LNCaP clone FGC (cell line): ENCODE measurements at regions not wholly inside any gene's neighbourhood (a gene's known extent, or its start where the extent isn't known, plus 50 kb on each side); places are given as distances from the start of the nearest gene placed in this dataset.

Experiments
- DNase-seq: peaks from one replicate; pipeline ENCODE4 v3.0.0-alpha.2; 2011; ENCODE audit warnings: low read depth
- H3K4me3 ChIP-seq: 2 replicates; pipeline ENCODE4 v1.5.1; 2011; ENCODE audit warnings: mild to moderate bottlenecking, low read depth, low read length, control low read depth
- TF ChIP-seq, protein P1 (sequence below): IDR thresholded peaks from 2 replicates; pipeline ENCODE4 v1.5.1; 2012; ENCODE audit warnings: mild to moderate bottlenecking; ENCODE audit not compliant: control insufficient read depth, insufficient read depth; ENCODE audit errors: extremely low read depth

DNA sequence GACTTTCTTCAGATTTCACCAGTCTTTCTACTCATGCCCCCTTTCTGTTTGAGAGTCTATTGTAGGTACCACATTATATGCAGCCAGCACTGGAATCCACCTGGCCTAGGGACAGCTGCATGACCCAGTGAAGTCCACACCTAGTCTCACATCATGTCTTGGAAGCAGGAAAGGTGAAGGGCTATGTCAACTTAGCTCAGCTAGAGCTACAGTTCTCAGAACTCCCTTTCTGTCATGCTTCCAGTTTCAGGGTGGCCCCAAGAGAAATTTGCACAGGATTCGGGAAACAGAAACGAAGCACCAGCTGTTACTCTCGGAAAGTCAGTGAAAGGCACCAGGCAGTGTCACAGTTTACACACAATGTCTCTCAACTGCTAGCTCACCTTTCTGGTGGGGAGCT, 51.6 kb upstream of the NLRP1 start:
- no peak overlapping the region for H3K4me3 ChIP-seq
- TF ChIP-seq, protein P1, sequence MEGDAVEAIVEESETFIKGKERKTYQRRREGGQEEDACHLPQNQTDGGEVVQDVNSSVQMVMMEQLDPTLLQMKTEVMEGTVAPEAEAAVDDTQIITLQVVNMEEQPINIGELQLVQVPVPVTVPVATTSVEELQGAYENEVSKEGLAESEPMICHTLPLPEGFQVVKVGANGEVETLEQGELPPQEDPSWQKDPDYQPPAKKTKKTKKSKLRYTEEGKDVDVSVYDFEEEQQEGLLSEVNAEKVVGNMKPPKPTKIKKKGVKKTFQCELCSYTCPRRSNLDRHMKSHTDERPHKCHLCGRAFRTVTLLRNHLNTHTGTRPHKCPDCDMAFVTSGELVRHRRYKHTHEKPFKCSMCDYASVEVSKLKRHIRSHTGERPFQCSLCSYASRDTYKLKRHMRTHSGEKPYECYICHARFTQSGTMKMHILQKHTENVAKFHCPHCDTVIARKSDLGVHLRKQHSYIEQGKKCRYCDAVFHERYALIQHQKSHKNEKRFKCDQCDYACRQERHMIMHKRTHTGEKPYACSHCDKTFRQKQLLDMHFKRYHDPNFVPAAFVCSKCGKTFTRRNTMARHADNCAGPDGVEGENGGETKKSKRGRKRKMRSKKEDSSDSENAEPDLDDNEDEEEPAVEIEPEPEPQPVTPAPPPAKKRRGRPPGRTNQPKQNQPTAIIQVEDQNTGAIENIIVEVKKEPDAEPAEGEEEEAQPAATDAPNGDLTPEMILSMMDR = no peak
- DNase-seq = no peak

DNA sequence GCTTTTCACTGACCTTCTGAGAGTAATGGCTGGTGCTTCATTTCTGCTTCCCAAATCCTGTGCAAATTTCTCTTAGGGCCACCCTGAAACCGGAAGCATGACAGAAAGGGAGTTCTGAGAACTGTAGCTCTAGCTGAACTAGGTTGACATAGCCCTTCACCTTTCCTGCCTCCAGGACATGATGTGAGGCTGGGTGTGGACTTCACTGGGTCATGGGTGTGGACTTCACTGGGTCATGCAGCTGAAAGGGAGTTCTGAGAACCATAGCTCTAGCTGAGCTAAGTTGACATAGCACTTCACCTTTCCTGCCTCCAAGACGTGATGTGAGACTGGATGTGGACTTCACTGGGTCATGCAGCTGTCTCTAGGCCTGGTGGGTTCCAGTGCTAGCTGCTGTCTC, 54.3 kb upstream of the NLRP1 start:
- TF ChIP-seq, protein P1 = no peak
- DNase-seq = no peak
- H3K4me3 ChIP-seq = no peak overlapping the region

DNA sequence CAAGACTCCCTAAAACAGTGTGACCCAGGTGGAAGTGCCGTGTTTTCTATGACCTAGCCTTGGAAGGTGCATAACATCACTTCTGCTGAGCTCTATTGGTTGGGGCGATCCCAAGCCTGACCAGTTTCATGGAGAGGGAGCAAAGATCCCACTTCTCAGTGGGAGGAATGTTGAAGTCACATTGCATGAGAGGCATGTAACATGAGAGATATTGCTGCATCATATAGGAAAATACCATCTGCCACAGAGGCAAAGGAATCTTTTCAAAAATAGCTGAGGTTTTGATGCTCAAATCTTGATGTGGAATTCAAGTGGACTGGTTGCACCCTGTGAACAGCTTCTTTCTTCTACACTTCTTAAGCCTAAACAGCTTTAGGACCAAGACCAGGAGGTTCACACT, 56.4 kb upstream of the NLRP1 start:
- no peak overlapping the region for H3K4me3 ChIP-seq
- TF ChIP-seq, protein P1 = no peak
- no peak for DNase-seq

DNA sequence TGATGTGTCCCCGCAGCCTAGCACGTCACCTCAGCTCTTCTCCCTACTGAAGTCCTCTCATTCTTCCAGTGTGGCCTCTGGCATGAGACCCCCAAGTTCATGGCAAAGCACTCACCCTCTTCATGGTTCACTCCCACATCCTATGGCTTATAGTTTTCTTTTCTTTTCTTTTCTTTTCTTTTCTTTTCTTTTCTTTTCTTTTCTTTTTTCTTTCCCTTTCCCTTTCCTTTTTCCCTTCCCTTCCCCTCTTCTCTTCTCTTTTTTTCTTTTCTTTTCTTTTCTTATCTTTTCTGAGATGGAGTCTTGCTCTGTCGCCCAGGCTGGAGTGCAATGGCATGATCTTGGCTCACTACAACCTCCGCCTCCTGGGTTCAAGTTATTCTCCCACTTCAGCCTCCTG, 58.4 kb upstream of the NLRP1 start:
- no peak for DNase-seq
- H3K4me3 ChIP-seq = no peak overlapping the region
- TF ChIP-seq, protein P1 = no peak

DNA sequence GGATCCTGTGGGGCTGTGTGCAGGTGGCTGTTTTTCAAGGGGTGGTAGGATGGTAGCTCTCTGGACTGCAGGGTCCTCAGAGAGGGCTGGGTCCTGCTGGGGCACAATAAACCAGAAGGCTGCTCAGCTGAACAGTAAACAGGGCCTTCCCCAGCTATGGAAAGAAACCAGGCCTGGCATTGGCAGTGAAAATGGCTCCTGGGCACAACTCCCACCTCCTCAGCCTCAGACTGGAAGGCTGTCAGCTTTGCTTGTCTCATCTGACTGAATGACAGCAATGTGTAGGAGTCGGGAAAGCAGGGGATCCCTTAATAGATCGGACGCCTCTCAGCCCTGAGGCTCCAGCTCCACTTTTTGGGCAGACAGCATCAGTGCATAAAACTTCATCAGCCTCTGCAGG, 59.8 kb upstream of the NLRP1 start:
- TF ChIP-seq, protein P1 = no peak
- no peak for DNase-seq
- H3K4me3 ChIP-seq = no peak overlapping the region

DNA sequence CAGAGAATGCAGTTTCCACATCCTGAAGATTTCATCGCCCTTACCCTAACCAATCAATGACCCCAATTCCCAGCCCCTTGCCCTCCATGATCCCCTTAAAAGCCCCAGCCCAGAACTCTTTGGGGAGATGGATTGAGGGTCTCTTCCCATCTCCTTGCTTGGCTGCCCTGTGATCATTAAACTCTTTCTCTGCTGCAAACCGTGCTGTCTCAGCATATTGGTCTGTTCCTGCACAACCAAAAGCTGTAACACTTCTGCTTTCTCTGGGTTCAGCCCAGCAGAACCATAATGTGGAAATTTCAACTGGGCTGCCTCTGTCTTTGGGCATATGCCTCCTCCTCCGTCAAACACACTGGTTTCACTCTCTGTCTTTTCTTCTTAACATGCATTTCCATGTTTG, 67.0 kb upstream of the NLRP1 start:
- no peak overlapping the region for H3K4me3 ChIP-seq
- no peak for DNase-seq
- TF ChIP-seq, protein P1 = no peak

DNA sequence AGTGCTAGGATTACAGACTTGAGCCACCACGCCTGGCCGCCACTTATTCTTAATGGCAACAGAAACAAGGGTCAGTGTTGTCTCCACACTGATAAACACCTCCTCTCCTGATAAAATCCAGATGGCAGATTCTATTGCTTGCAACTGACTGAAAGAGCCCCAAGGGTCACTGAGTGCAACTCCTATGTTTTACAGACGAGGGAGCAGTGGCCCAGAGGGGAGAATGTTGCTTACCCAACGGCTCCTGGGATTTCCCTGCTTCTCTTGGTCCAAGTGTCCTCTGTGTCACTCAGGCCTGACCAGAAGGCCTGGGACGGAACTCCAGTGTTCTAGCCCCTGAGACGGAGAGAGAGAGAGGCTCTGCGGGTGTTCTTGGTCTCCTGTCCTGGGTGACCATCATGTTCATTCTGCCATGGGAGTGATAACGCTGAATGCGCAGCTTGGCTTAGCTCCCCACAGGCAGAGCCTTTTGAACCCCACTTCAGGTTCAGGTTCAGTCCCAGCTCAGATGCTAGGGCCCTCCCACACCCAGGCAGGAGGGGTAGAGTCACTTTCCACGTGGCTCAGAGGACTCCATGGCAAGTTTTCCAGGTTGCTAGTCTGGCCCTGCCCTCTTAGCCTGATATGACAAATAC, 77.3 kb upstream of the NLRP1 start:
- TF ChIP-seq, protein P1 = no peak
- DNase-seq = no peak
- H3K4me3 ChIP-seq = no peak overlapping the region
